EL (cell line): ENCODE measurements at regions not wholly inside any gene's neighbourhood (a gene's known extent, or its start where the extent isn't known, plus 50 kb on each side); places are given as distances from the start of the nearest gene placed in this dataset.

Experiments
- DNase-seq: peaks from one replicate; pipeline ENCODE4 v3.0.0-alpha.2; 2016

DNA sequence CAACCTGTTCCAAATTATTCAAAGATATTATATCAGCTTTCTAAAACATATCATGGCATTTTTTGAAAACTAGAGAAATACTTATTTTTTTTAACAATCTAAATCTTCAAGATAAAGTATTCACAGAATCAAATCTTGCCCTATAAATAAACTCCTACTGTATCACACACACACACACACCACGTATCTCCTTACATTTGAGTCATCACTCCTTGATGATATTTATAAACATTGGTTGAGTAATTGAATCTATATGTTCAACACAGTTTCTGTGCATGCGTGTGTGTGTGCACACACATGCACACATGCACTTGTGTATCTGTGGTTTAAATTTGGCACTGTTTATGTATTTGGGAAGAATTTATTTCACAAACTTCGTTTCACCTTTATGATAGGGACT lies 1716.4 kb downstream of the EFNA5 start:
- DNase-seq, result no peak

GRCh38 chr5:105953616-105954015 lies 1717.1 kb downstream of the EFNA5 start:
- no peak for DNase-seq

GRCh38 chr5:105952875-105953274 lies 1717.9 kb downstream of the EFNA5 start:
- no peak for DNase-seq

DNA sequence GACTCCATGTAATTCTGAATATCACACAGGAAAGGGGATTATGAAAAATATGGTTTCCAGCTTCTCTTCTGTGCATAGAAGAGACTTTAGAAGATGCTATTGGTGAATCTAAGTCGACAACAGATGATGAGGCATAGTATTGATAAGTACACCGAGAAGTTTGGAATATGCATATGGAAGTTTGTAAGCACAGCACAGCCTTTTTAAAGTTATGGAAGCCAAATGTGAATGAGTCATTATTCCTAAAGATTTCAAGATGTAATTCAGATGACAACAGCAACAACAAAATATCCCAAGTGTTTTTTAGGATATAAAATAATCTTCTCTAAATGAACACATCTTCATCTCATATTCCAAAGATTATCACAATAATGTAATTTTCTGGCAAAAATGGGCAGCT lies 1723.3 kb downstream of the EFNA5 start:
- DNase-seq, result no peak

DNA sequence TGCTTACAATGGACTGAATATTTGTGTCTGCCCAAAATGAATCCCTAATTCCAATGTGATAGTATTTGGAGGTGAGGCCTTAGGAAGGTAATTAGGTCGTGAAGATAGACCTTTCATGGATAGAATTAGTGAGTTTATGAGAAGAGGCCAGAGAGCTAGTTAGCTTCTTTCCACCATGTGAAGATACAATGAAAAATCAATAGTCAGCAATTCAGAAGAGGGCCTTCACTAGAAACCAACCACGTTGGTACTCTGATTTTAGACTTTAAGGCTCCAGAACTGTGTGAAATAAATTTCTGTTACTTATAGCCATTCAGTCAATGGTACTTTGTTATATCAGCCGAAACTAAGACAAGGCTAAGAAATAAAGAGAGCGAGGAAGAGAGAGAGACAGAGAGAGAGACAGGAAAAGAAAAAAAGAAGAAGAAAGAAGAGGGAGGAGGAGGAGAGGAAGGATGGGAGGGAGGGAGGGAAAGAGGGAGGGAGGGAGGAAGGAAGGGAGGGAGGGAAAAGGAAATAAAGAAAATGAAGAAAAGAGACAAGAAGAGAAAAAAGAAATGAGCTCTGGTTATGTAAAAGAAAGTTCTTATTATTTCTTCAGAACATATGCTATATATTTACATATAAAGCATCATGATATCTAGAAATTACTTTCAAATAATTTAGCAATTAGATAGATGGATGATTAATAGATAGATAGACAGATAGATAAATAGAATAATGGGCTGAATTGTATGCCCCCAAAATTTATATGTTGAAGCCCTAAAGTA lies 1725.3 kb downstream of the EFNA5 start:
- DNase-seq, result no peak

DNA sequence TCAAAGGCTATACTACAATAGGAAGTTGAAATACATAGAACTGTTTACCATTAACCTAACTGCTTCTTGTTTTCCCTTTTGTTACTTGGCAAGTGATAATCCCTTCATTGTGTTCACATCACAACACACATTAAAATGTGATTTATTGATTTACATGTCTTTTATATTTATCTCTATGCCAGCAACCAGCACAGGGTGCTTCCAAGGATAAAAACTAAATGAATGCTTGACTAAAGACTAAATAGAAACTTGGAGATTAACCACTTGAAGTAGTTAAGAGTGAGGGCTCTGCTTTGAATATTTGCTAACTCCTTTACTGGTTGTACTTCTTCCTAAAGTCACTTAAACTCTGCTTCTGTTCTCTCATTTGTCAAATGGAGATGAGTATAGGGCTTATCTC lies 1730.6 kb downstream of the EFNA5 start:
- no peak for DNase-seq

- no peak for DNase-seq
Observed at GRCh38 chr5:105934171-105934570, 1736.6 kb downstream of the EFNA5 start.

DNA sequence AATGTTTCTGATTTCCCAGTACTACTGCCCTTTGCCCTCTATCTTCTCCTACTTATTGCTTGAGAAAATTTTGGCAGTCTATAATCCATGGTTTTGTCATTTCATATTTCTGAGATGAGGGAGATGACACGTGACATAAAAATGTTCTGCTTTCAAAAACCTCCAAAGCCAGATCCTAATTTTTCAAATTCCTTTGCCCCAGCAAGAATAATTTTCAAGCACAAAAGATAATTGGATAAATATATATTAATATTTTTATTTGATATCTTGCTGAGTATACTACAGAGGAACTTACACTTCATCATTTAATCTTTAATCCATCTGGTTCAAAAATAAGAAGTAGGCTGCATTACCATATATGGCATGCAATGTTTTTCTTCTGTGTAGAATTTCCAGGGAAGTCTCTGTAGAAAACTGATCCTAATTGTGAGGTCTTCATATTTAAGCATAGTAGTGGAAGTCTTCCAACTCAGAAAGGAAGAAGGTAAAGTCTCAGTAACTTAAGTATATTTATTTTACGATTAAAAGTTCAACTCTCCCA lies 1738.8 kb downstream of the EFNA5 start:
- no peak for DNase-seq

GRCh38 chr5:105929858-105930257 lies 1740.9 kb downstream of the EFNA5 start:
- DNase-seq, result no peak

DNA sequence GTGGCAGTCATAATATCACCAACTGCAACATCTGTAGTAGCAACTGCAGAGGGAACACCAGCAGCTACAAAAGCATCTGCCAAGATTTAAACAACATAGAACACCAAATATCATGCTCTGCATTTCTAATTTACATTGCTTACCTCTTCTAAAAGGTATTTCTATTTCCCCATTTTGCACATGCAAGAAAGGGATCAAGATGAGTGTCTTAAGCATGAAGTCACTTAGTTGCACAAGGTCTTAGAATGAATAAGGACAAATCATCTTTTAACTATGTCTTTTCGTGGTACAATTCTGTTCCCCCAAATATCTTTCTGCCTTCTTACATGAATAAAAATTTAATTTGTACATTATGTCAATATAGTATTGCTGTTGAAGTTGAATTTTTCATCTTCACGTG lies 1746.4 kb downstream of the EFNA5 start:
- no peak for DNase-seq

DNA sequence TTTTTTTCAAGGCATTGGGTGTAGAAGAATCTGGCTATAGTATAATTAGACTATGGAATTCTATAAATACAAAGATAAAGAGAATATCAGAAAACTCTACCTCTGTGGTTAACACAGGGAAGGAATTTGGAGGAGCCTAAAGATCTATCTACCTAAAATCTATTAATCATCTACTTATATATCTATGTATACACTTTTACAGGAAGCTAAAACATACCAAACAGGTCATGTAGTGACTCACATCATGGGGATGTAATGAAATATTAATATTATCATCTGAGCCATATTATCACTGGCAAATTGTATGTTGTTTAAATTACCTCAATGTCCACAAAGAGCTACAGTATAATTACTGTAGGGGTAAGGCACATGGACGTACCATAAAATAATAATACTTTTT lies 1748.2 kb downstream of the EFNA5 start:
- DNase-seq, result no peak

- no peak for DNase-seq
Observed at GRCh38 chr5:105922080-105922479, 1748.7 kb downstream of the EFNA5 start.

GRCh38 chr5:105917189-105917588 lies 1753.5 kb downstream of the EFNA5 start:
- no peak for DNase-seq

DNA sequence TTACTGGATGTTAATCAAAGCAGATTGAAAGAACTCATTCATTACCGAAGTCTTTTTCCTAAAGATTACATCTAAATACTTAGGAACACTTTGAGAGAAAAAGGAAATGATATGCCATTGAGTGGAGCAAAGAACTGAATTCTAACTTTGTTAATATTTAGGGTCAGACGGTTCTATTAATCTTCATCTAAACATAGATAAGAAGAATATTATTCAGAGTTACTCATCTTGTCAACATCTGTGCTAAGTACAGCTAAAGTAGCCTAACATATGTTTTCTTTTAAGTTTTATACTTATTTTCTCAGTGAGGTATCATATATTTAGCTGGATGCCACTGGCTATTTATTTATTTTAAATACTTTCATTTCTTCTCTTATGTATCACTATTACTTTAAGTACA lies 1763.7 kb downstream of the EFNA5 start:
- no peak for DNase-seq

DNA sequence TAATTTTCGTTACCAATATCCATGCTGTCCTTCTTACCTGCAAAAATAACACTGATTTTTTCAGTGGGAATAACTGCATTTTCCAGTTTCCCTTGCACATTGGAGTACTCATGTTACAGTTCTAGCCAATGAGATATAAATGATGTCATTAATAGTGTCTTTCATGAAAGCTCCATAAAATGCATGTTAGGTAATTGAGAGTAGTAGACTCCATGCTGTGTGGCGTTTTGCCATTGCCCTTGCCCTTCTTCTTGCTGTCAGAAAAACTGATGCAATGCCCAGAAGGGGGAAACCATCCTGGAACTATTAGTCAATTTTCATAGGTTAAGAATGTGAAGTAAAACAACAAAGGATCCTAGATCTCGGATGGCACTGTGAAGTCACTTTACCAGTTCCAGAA lies 1765.3 kb downstream of the EFNA5 start:
- DNase-seq, result no peak

DNA sequence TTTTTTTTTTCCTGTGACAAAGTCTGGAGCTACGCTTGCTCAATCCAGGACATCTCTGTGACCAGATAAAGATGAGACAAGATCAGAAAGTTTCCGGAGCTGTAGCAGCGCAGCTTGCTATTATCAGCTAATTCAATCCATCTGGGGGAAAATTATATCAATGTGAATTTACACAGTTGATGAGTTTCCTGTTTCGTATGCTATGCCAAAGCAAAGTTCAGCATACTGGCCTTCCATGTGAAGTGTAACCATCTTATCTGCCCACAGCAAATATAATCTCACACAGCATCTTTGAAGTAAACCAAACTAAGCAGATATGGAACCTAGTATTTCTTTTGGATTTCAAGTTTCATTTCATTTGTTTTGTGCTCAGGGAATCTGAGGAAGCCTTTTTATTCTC lies 1767.7 kb downstream of the EFNA5 start:
- DNase-seq, result no peak

GRCh38 chr5:105899726-105900125 lies 1771.0 kb downstream of the EFNA5 start:
- no peak for DNase-seq

DNA sequence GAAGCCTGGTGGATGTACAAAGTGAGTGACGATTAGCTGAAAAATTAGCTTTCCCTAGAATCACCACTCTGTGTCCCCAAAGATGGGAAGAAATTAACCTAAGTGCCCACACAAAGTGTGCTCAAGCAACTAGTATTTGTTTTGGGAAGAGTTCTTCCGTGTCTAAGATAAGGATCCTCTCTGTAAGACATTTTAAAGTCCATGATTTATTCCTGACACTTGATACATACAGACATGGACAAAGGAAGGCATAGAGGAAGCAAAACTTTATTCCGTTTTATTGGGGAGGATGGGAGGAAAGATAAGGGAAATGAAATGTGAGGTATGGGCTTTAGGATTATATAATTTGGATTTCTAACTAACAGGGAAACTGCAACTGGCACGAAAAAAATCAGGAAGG lies 1772.6 kb downstream of the EFNA5 start:
- DNase-seq, result no peak

DNA sequence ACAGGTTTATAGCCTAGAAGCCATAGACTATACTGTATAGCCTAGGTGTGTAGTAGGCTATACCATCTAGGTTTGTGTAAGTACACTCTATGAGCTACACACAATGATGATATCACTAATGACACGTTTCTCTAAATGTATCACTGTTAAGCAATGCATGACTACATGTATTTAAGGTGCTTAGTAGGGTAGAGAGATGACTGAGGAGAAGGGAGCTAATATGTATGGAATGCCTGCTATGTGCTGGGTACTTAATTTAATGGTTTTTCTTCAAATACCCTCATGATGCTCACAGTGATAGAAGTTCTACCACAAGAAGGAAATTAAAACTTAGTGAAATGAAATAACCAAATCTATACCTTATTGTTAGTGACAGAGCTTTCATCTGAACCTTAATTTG lies 1785.5 kb downstream of the EFNA5 start:
- no peak for DNase-seq

DNA sequence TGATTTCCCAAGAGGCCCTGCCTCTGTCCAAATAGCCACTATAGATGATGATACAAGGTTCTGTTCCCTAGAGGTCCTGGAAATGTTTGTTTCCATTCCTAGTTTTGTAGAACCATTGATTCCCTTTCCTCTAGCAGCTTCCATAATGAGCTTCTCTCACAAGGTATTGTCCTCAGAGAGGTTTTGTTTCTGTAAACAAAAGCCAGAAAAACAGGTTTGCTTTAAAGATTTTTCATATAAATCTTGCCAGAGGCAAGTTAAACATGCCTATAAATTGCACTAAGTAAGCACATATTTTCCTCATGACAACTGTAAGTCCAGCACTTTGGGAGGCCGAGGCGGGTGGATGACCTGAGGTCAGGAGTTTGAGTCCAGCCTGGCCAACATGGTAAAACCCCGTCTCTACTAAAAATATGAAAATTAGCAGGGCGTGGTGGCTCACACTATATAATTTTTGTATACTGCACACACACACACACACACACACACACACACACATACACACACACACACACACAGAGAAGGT lies 1787.7 kb downstream of the EFNA5 start:
- DNase-seq, result no peak

GRCh38 chr5:105878402-105878801 lies 1792.3 kb downstream of the EFNA5 start:
- DNase-seq, result no peak

DNA sequence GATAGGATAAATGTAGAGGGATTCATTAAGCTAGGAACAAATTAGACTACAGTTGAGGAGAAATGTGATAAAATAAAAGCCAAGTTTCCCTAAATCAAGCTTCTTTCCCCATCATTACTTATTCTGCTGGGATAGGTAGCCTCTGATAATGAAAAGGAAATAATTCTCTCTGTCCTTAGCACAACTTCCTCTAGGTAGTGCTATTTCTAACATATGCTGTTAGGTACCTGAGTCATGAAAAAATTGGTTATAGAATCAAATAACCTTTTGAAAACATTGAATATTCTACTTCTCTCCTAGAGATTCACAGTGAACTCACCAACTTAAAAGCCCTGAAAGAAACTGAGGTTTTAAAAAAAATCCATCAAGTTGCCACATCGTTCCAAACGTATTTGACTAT lies 1793.1 kb downstream of the EFNA5 start:
- no peak for DNase-seq

- no peak for DNase-seq
Observed at GRCh38 chr5:105874316-105874715, 1796.4 kb downstream of the EFNA5 start.

- no peak for DNase-seq
Observed at GRCh38 chr5:105872569-105873270, 1798.0 kb downstream of the EFNA5 start.
